Mononuclear cell (primary cell): ENCODE measurements at regions not wholly inside any gene's neighbourhood (a gene's known extent, or its start where the extent isn't known, plus 50 kb on each side); places are given as distances from the start of the nearest gene placed in this dataset.
"Not testable (repeated sequence)": the region's sequence is repeated elsewhere in the genome, so short reads cannot be mapped to it uniquely, and the experiment has no call there.

Source experiments
- H3K27me3 ChIP-seq: 2 replicates; pipeline ENCODE4 v1.6.0; 2011; ENCODE audit warnings: low read length, control low read depth; ENCODE audit not compliant: insufficient read depth
- H3K4me1 ChIP-seq: 2 replicates; pipeline ENCODE4 v1.5.1; 2011; ENCODE audit warnings: mild to moderate bottlenecking, low read length, control low read depth; ENCODE audit not compliant: insufficient read depth
- H3K4me3 ChIP-seq: 2 replicates; pipeline ENCODE4 v1.5.1; 2011; ENCODE audit warnings: mild to moderate bottlenecking, low read length, moderate library complexity
- H3K9me3 ChIP-seq: 2 replicates; pipeline ENCODE4 v1.5.1; 2011; ENCODE audit warnings: low read depth, mild to moderate bottlenecking, control low read depth, low read length

DNA sequence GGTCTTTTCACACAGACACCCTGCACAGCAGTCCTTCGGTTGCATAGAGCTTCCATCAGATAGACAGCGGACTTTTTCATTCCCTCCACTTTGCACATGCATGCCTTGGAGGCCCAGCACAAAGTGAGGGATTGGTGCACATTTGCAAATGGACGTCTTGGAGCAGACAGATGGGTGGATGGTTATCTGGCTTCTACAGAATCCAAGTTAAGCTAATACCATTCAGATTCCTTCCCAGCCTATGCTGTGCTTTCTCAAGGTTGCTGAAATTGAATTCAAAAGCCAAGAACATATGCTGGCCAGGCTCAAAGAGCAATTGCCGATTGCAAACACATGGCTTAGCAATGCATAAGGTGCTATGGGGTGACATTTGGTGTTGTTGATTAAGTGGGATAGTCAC lies 186.4 kb downstream of the VAPA start:
- no peaks in the 10 kb centered on the region for H3K27me3 ChIP-seq
- peaks cover 10% of the 10 kb centered on the region for H3K4me1 ChIP-seq
- no peaks in the 10 kb centered on the region for H3K9me3 ChIP-seq
- H3K4me3 ChIP-seq, result no peak overlapping the region

DNA sequence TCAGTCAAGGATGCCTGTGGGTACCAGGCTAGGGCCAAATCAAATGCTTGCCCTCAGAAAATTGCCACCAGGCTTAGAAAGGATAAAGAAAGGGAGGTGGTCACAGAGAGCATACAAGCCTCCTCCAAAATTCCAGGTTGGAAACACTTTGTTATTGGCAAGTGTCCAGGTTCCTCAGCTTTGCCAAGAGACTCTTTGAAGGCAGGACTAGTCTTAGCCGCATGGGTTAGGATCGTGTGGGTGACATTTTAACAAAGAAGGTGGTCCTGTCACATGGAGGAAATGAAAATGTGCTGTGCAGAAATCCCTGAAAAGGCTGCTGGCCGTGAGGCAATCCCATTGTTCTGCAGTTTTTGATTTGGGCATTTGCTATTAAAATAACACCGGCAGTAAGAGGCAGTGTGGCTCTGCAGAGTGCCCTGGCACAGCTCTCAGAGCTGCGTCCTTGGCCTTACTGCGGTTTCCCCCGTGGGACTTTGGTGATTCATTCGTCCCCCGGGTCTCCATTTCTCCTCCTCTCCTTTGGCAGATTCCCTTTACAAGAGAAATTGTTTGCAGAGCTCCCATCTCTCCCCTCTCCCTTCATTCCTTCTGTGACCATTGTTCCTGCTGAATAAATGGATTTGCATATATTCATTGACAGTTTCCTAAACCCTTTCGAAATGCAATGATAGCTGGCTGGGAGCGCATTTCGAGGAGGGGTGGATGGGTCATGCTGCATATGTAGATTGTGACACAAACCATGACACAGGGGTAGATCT lies 187.3 kb downstream of the VAPA start:
- H3K4me3 ChIP-seq, result no peak overlapping the region
- H3K4me1 ChIP-seq, result peaks cover 10% of the 10 kb centered on the region
- H3K27me3 ChIP-seq, result no peaks in the 10 kb centered on the region
- no peaks in the 10 kb centered on the region for H3K9me3 ChIP-seq

DNA sequence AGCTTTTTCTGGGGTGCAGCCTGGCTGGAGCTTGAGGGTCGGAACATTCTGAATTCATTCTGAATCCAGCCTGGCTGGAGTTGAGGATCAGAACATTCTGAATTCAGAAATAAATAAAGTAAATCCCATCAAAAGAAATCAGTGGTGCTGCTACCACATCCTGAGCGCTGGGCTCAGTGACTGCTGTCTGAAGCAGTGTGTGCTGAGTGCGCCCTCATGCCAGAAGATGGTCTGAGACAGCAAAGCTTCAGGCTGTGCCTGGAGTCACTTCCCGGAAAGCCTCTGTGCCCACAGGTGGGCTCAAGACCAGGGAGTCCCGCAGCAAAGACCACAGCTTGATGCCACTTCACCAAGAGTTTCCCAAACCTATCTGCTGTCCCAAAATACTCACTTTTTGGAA lies 187.9 kb downstream of the VAPA start:
- Histone ChIP-seq H3K27me3 (no peaks in the 10 kb centered on the region), H3K9me3 (no peaks in the 10 kb centered on the region), H3K4me3 (no peak overlapping the region), H3K4me1 (peaks cover 10% of the 10 kb centered on the region)

DNA sequence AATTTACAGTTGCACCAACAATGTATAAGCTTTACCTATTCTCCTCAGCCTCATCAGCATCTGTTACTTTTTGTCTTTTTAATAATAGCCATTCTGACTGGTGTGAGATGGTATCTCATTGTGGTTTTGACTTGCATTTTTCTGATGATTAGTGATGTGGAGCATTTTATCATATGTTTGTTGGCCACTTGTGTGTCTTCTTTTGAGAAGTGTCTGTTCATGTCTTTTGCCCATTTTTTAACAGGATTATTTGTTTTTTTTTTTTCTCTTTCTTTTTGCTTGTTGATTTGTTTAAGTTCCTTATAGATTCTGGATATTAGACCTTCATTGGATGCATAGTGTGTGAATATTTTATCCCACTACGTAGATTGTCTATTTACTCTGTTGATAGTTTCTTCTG lies 191.3 kb downstream of the VAPA start:
- not testable (repeated sequence) for H3K4me3 ChIP-seq, H3K4me1 ChIP-seq, H3K9me3 ChIP-seq, H3K27me3 ChIP-seq

DNA sequence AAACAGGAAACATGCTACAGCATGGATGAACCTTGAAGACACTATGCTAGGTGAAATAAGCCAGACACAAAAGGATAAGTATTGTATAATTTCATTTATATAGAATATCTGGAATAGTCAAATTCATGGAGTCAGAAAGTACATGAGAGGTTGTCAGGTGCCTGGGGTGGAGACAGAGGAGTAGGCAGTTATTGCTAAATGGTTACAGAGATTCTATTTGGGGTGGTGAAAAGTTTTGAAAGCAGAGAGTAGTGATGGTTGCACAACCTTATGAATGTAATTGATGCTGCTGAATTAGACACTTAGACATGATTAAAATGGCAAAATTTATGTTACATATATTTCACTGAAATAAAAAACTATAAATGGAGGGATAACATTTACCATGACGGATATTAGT lies 197.4 kb downstream of the VAPA start:
- Histone ChIP-seq H3K4me1 (peaks cover 54% of the 10 kb centered on the region), H3K4me3 (no peak overlapping the region), H3K27me3 (no peaks in the 10 kb centered on the region), H3K9me3 (no peaks in the 10 kb centered on the region)

DNA sequence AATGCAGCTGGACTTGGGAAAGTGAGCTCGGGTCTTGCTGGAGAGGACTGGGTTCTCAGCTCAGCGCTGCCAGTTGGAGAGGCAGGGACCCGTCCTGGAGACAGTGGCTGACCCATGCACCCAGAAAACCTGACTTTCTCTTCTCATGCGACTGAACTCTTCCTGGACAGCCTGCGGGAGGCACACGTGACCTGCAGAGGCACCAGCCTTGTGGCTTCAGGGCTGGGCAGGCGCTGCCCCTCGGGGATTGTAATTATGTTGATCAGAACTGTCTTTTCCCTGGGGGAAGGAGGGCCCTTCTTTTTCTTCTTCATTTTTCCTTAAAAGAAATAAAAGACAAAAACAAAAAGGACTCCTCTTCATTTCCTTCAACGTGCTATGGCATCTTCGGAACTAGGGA lies 198.1 kb downstream of the VAPA start:
- H3K27me3 ChIP-seq, result no peaks in the 10 kb centered on the region
- no peak overlapping the region for H3K4me3 ChIP-seq
- H3K4me1 ChIP-seq, result peaks cover 60% of the 10 kb centered on the region
- H3K9me3 ChIP-seq, result no peaks in the 10 kb centered on the region

DNA sequence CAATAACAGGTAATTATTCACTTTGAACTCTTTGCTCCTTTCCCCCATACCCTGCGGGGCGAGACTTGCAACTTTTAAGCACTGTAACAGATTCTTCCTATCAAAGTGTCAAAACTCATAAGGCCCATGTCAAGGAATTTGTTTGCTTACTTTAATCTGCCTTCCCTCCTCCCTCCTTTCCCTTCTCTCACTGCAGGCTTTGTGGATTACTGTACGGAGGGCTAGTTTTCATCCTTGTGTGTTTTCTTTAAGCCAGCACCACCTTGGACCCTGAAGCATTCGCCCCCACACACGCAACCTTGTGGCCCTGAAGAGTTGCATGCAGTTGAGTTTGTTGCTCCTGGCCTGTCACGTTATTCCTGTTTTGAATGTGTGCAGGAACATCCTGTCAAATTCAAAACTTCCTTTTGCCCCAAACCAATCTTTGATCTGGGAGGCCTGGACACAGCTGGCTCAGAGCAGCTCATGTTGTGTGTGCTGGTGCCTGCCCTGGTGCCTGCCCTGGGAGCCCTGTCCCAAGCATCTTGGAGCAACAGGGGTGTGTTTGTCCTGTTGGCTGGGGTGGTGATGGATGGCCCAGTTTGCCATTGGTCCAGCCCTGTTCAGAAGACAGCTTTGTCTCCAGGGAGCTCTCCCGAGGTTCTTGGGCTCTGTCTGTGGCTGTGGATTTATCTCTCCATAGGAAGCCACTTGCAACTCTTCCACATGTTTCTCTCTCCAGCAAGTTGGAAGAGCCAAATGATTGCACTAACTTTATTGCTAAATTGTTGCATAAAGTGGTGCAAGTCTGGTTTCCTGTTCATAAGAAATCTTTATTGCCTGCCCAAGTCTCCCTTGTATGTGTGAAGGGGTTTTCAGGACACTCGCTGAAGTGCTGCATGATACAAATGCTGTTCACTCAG lies 199.6 kb downstream of the VAPA start:
- H3K9me3 ChIP-seq, result no peaks in the 10 kb centered on the region
- H3K4me3 ChIP-seq, result no peak overlapping the region
- no peaks in the 10 kb centered on the region for H3K27me3 ChIP-seq
- H3K4me1 ChIP-seq, result peaks cover 60% of the 10 kb centered on the region

DNA sequence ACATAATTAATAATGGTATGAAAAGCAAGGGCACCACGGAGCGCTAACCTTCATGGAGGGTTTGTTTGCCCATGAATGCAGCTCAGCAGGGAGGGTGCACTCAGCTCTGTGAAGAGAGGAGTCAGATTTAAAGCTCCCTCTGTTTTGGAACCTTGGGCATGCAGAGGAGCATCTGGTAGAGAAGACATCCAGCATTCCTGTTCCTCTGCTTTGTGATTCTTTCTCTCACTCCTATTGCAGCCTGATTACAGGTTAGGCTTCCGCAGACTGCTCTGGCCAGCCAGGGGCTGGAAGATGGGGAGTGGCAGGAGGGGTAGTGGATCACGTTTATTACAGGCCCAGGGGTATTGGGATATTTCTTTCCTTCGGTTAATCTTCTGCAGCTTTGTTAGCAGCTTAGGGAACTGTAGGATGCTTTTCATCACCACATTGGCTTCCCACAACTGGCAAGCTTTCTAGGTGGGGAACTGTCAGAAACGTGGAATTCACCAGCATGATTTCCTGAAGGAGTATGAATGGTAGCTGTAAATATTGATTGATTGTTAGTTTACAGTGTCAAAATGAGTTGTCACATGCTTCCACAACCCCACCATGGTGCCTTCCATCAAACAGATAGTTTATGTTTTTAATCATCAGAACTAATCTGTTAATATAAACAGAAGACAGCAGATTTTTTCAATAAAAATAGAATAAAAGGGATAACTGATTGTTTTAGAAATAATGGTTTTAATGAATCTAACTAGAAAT lies 201.1 kb downstream of the VAPA start:
- H3K4me1 ChIP-seq, result peaks cover 60% of the 10 kb centered on the region
- no peaks in the 10 kb centered on the region for H3K9me3 ChIP-seq
- H3K27me3 ChIP-seq, result no peaks in the 10 kb centered on the region
- no peak overlapping the region for H3K4me3 ChIP-seq

DNA sequence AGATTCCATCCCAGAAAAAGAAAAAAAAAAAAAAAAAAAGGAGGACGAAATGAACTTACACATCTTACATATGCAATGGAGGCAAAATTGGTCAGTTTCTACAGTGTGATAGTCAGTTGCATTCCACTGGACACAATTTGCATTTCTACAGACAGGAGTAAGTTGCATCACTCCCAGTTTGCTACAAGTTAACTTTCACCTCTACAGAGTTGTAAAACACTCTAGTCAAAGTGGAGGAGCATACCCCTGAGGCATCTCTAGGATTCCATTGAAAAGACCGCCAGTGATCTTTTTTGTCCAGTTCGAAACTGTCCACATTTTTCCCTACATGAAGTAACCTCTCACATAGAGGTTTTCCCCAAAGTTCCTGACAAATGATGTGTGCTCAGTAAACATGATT lies 202.8 kb downstream of the VAPA start:
- Histone ChIP-seq H3K4me1 (peaks cover 48% of the 10 kb centered on the region), H3K27me3 (no peaks in the 10 kb centered on the region), H3K9me3 (no peaks in the 10 kb centered on the region), H3K4me3 (no peak overlapping the region)

DNA sequence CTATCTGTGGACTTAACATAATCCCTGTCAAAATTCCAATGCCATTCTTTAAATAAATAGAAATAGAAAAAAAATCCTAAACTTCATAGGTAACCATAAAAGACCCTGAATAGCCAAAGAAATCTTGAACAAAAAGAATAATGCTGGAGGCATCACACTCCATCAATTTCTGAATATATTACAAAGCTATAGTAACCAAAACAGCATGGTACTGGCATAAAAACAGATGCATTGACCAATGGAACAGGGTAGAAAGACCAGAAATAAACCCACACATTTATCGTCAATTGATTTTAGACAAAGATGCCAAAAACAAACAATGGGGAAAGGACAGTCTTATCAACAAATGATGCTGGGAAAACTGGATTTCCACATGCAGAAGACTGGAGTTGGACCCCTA lies 205.7 kb downstream of the VAPA start:
- Histone ChIP-seq H3K27me3 (no peaks in the 10 kb centered on the region), H3K4me3 (no peak overlapping the region), H3K9me3 (no peaks in the 10 kb centered on the region), H3K4me1 (peaks cover 41% of the 10 kb centered on the region)

DNA sequence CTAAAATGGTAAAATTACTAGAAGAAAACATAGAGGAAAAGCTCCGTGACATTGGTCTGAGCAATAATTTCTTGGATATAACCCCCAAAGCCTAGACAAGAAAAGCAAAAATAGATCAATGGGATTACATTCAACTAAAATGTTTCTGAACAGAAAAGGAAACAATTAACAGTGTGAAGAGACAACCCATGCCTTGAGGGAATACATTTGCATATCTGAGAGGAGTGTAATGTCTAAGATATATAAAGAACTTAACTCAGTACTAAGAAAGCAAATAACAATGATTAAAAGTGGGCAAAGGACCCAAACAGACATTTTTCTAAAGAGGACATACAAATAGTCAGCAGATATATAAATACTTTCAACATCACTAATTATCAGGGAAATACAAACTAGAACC lies 206.2 kb downstream of the VAPA start:
- H3K9me3 ChIP-seq, result no peaks in the 10 kb centered on the region
- peaks cover 36% of the 10 kb centered on the region for H3K4me1 ChIP-seq
- no peaks in the 10 kb centered on the region for H3K27me3 ChIP-seq
- no peak overlapping the region for H3K4me3 ChIP-seq

DNA sequence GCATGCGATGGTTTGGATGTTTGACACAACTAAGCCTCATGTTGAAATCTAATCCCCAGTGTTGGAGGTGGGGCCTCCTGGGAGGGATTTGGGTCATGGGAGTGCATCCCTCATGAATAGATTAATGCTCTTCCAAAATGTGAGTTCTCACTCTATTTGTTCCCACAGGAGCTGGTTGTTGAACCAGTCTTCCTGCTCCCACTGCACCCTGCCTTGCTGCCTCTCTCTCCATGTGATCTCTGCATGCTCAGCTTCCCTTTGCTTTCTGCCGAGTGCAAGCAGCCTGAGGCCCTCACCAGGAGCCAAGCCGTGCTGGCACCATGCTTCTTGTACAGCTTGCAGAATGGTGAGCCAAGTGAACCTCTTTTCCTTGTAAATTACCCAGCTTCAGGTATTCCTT lies 206.8 kb downstream of the VAPA start:
- H3K4me1 ChIP-seq, result peaks cover 32% of the 10 kb centered on the region
- no peak overlapping the region for H3K4me3 ChIP-seq
- H3K27me3 ChIP-seq, result no peaks in the 10 kb centered on the region
- no peaks in the 10 kb centered on the region for H3K9me3 ChIP-seq

DNA sequence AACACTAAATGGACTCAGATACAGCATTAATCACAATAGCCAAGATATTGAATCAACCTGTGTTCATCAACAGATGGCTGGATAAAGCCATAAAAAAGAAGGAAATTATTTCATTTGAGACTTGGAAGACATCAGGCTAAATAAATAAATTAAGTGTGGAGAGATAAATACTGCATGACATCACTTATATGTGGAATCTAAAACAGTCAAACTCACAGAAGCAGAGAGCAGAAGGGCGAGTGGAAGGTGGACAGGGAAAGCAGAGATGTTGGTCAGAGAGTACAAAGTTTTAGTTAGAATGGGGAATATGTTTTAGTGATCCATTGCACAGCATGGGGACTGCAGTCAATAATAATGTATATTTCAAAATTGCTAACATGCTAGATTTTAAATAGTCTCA lies 207.2 kb downstream of the VAPA start:
- Histone ChIP-seq H3K4me3 (no peak overlapping the region), H3K27me3 (no peaks in the 10 kb centered on the region), H3K4me1 (peaks cover 29% of the 10 kb centered on the region), H3K9me3 (no peaks in the 10 kb centered on the region)

DNA sequence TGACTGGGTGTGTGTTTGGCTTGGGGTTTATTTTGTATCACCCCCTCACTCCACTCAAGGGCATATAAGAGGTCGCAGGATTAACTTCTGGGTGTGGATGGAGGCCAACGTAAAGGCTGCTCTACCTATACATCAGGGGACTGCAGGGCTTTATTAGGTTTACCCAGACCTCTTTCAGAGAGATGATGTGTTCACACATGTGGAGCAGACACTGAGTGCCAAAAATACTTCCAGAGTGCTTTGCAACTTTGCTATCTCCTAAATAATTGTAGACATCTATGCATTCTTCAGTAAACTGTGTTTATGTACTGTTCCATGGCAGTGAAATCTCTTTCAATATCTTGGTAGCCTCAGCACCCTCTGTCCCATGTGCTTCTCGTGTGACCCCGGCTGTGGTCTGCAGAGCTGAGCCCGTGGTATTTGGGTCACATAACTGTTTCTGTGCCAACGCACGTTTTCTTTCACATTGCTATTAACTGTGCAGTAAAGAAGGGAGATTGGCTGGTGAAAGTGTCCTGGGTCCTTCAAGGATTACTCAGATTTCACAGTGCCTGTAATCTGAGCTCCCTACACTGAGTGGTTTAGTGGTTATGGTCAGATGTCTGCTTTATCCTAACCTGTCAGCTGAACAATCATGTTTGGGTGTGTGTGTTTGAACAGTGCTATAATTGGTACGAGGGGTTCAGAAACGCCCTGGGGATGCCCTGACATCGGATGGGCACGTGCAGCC lies 208.1 kb downstream of the VAPA start:
- Histone ChIP-seq H3K27me3 (no peaks in the 10 kb centered on the region), H3K4me3 (no peak overlapping the region), H3K9me3 (no peaks in the 10 kb centered on the region), H3K4me1 (peaks cover 23% of the 10 kb centered on the region)
